Stimulated activated CD4-positive, alpha-beta T cell treated with anti-CD3 and anti-CD28 coated beads, Interleukin-1b, Interleukin-23, amount 100 ng/mL, for 1 hour (primary cell): ENCODE measurements at regions not wholly inside any gene's neighbourhood (a gene's known extent, or its start where the extent isn't known, plus 50 kb on each side); places are given as distances from the start of the nearest gene placed in this dataset.

Source experiments
- DNase-seq, 2 donors: peaks; one replicate each; pipeline ENCODE4 v3.0.0-alpha.2; 2020; ENCODE audit warnings: low read depth in 2 of 2

GRCh38 chr13:72120632-72121031, 253.6 kb upstream of the DACH1 start:
- no peak for DNase-seq

GRCh38 chr13:72113931-72114330, 246.9 kb upstream of the DACH1 start:
- DNase-seq: no peak

- DNase-seq: no peak
Measured at GRCh38 chr13:72113076-72113475, 246.1 kb upstream of the DACH1 start.

GRCh38 chr13:72112216-72112615, 245.2 kb upstream of the DACH1 start:
- no peak for DNase-seq

- DNase-seq: no peak
Measured at GRCh38 chr13:72109863-72110262, 242.9 kb upstream of the DACH1 start.

- no peak for DNase-seq
Measured at GRCh38 chr13:72104656-72105180, 237.7 kb upstream of the DACH1 start.

- DNase-seq: no peak
Measured at GRCh38 chr13:72101768-72102400, 234.9 kb upstream of the DACH1 start.

- no peak for DNase-seq
Measured at GRCh38 chr13:72100339-72100738, 233.3 kb upstream of the DACH1 start.

GRCh38 chr13:72097568-72097967, 230.6 kb upstream of the DACH1 start:
- DNase-seq: no peak

- DNase-seq: no peak
Measured at GRCh38 chr13:72093262-72093661, 226.3 kb upstream of the DACH1 start.

GRCh38 chr13:72074663-72075062, 207.7 kb upstream of the DACH1 start:
- no peak for DNase-seq

- no peak for DNase-seq
Measured at GRCh38 chr13:72072261-72072660, 205.3 kb upstream of the DACH1 start.

GRCh38 chr13:72071713-72072112, 204.7 kb upstream of the DACH1 start:
- DNase-seq: no peak

- DNase-seq: no peak
Measured at GRCh38 chr13:72062566-72062965, 195.6 kb upstream of the DACH1 start.

- no peak for DNase-seq
Measured at GRCh38 chr13:72061613-72062012, 194.6 kb upstream of the DACH1 start.

- no peak for DNase-seq
Measured at GRCh38 chr13:72050251-72050650, 183.2 kb upstream of the DACH1 start.

- DNase-seq: no peak
Measured at GRCh38 chr13:72043366-72043765, 176.4 kb upstream of the DACH1 start.

GRCh38 chr13:72041165-72041564, 174.2 kb upstream of the DACH1 start:
- no peak for DNase-seq

GRCh38 chr13:72039126-72039525, 172.1 kb upstream of the DACH1 start:
- no peak for DNase-seq

- no peak for DNase-seq
Measured at GRCh38 chr13:72029981-72030380, 163.0 kb upstream of the DACH1 start.

- no peak for DNase-seq
Measured at GRCh38 chr13:72025836-72026235, 158.8 kb upstream of the DACH1 start.

GRCh38 chr13:72023895-72024294, 156.9 kb upstream of the DACH1 start:
- DNase-seq: no peak

GRCh38 chr13:72005455-72005854, 138.5 kb upstream of the DACH1 start:
- DNase-seq: no peak

- no peak for DNase-seq
Measured at GRCh38 chr13:72004784-72005374, 137.9 kb upstream of the DACH1 start.
